ENCODE measurements at regions not wholly inside any gene's neighbourhood (a gene's known extent, or its start where the extent isn't known, plus 50 kb on each side); places are given as distances from the start of the nearest gene placed in this dataset.
"Not testable (repeated sequence)": the region's sequence is repeated elsewhere in the genome, so short reads cannot be mapped to it uniquely, and the experiment has no call there.

DNA sequence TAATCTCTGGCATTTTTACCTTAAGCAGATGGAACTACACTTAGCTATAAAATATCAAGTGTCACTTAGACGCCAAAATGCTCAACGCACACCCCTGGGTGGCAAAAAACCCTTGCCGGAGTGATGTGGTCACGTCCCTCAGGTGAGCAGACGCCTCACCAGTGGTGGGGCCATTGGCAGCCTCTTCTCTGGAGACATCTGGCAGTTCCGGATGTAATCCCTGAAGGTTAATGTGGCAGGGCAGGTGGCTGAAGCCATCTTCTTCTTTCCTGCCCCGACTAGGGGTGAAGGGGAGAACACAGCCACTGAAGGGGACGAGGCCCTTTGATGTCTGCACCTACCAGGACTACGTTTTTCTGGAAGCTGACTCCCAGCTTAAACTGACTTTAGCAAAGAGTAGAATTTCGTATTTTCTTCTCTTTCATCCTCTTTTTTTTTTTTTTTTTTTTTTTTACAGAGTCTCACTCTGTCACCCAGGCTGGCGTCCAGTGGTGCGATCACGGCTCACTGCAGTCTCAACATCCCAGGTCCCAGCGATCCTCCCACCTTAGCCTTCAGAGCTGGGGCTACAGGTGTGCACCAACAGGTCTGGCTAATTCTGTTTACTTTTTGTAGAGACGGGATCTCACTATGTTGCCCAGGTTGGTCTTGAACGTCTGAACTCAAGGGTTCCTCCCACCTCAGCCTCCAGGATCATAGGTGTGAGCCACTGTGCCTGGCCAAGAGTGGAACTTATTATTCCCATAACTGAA, 152.1 kb downstream of the TTLL2 start:
- Histone ChIP-seq H3K4me3 (ENCODE audit: low read length in 2 of 2) (no peak overlapping the region), H3K9ac (ENCODE audit: low read depth in 1 of 2, low read length in 2 of 2) (no peak overlapping the region)

DNA sequence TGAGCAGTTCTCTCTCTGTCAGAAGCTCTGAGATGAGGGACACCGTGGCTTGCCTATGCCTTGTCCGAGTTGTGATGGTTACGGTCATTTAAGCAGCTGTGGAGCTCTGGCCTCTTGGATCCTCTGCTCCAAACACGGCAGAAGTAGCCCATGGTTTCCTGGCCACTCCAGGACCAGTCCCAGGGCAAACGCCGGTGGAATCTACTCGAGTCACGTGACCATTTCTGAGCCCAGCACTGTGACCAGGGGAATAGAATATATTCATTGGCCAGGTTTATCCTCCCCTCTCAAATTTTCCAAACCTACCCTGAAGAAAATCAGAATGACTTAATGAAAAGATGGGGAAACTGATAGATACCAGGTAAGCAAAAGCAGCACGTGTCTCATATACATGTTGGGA, 152.8 kb downstream of the TTLL2 start:
- Histone ChIP-seq H3K9ac (ENCODE audit: low read depth in 1 of 2, low read length in 2 of 2) (no peak overlapping the region), H3K27me3 (ENCODE audit: control insufficient read depth in 2 of 2, insufficient read depth in 2 of 2, low read length in 2 of 2) (no peaks in the 10 kb centered on the region), H3K9me3 (ENCODE audit: control insufficient read depth in 2 of 2, low read length in 2 of 2) (no peaks in the 10 kb centered on the region), H3K27ac (ENCODE audit: low read depth in 2 of 2, low read length in 2 of 2) (no peak overlapping the region), H3K36me3 (ENCODE audit: control insufficient read depth in 2 of 2, insufficient read depth in 2 of 2, low read length in 2 of 2) (no peaks in the 10 kb centered on the region), H3K4me3 (ENCODE audit: low read length in 2 of 2) (no peak overlapping the region), H3K4me1 (ENCODE audit: control insufficient read depth in 2 of 2, insufficient read depth in 2 of 2, low read length in 2 of 2) (peaks cover 0 to 5% of the 10 kb centered on the region in 2 donors)

More for the DNA sequence above, 152.1 kb downstream of the TTLL2 start:
- H3K27ac ChIP-seq (ENCODE audit: low read depth in 2 of 2, low read length in 2 of 2), result no peak overlapping the region
- H3K4me1 ChIP-seq (ENCODE audit: control insufficient read depth in 2 of 2, insufficient read depth in 2 of 2, low read length in 2 of 2), result peaks cover 0 to 5% of the 10 kb centered on the region in 2 donors
- no peaks in the 10 kb centered on the region for H3K27me3 ChIP-seq (ENCODE audit: control insufficient read depth in 2 of 2, insufficient read depth in 2 of 2, low read length in 2 of 2)
- no peaks in the 10 kb centered on the region for H3K36me3 ChIP-seq (ENCODE audit: control insufficient read depth in 2 of 2, insufficient read depth in 2 of 2, low read length in 2 of 2)
- no peaks in the 10 kb centered on the region for H3K9me3 ChIP-seq (ENCODE audit: control insufficient read depth in 2 of 2, low read length in 2 of 2)

DNA sequence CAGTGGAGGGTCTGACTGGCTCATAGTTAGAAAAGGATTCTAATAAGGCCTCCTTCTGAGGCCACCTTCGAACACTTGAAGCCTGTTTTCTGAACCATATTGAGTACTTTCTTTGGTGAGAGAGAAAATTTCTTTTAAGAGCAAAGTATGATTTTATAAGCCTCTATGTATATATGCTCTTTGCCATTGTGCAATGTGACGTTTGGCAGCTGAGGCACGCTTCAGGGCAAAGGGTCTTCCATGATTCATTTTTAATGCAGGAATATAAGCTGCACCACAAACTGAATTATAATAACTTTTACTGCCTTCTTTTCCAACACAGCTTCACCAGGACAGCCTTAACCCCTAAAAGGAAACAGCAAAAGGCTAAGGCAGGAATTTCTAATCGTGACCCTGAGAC, 154.4 kb downstream of the TTLL2 start:
- Histone ChIP-seq H3K27me3 (ENCODE audit: control insufficient read depth in 2 of 2, insufficient read depth in 2 of 2, low read length in 2 of 2) (no peaks in the 10 kb centered on the region), H3K4me3 (ENCODE audit: low read length in 2 of 2) (no peak overlapping the region), H3K9ac (ENCODE audit: low read depth in 1 of 2, low read length in 2 of 2) (no peak overlapping the region), H3K36me3 (ENCODE audit: control insufficient read depth in 2 of 2, insufficient read depth in 2 of 2, low read length in 2 of 2) (no peaks in the 10 kb centered on the region), H3K27ac (ENCODE audit: low read depth in 2 of 2, low read length in 2 of 2) (no peak overlapping the region), H3K4me1 (ENCODE audit: control insufficient read depth in 2 of 2, insufficient read depth in 2 of 2, low read length in 2 of 2) (peaks cover 0 to 5% of the 10 kb centered on the region in 2 donors), H3K9me3 (ENCODE audit: control insufficient read depth in 2 of 2, low read length in 2 of 2) (no peaks in the 10 kb centered on the region)

DNA sequence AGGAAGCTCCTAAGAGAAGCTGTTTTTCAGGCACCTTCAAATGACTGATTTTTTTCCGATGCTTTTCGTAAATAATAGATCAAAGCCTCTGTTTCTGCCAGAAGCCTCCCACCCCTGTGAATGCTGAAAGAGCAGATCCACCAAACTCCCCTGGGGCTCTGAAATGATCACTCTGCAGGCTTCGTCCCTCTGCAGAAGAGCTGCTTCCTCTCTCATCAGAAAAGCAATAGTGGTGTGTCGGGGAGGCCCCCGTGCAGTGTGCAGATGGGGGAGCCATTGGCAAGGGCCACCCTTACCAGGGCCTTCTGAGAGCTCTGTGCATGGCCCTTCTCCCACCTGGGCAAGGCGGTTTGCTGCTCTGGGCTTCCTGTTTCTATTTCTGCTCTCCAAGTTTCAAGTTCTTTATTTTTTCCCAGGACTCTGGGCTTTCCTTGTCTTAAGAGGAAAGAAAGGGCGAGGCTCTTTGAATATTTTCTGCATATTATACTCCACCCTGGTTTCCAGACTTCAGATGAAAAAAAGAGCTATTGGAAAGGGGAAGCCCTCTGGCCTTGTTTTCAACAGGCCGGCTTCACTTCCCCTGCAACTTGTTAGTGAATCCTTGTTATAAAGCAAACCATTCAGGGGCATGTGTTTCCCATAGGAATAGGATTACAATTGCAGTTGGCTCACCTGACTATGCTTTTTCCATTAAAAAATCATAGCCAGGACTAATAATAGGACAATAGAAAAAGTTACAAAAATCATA, 155.2 kb downstream of the TTLL2 start:
- Histone ChIP-seq H3K9me3 (ENCODE audit: control insufficient read depth in 2 of 2, low read length in 2 of 2) (no peaks in the 10 kb centered on the region), H3K27ac (ENCODE audit: low read depth in 2 of 2, low read length in 2 of 2) (no peak overlapping the region), H3K4me3 (ENCODE audit: low read length in 2 of 2) (no peak overlapping the region), H3K27me3 (ENCODE audit: control insufficient read depth in 2 of 2, insufficient read depth in 2 of 2, low read length in 2 of 2) (no peaks in the 10 kb centered on the region), H3K4me1 (ENCODE audit: control insufficient read depth in 2 of 2, insufficient read depth in 2 of 2, low read length in 2 of 2) (peaks cover 0 to 5% of the 10 kb centered on the region in 2 donors), H3K9ac (ENCODE audit: low read depth in 1 of 2, low read length in 2 of 2) (no peak overlapping the region), H3K36me3 (ENCODE audit: control insufficient read depth in 2 of 2, insufficient read depth in 2 of 2, low read length in 2 of 2) (no peaks in the 10 kb centered on the region)

DNA sequence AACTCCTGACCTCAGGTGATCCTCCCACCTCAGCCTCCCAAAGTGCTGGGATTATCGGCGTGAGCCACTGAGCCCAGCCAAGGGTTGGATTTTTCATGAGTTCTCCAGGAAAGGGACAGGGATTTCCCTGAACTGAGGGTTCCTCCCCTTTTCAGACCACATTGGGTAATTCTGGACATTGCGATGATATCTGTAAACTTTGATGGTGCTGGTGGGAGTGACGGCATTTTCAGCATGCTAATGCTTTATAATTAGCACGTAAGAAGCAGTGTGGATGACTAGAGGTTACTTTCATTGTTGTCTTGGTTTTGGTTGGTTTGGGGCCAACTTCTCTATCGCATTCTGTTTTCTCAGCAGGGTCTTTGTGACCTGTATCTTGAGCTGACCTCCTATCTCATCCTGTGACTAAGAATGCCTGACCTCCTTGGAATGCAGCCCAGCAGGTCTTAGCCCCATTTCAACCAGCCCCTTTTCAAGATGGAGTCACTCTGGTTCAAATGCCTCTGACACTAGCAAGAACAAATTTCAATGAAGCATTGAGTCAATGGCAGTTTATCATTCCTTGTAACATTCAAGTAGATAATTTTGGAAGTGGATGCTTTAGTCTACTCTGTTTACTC, 156.5 kb downstream of the TTLL2 start:
- Histone ChIP-seq H3K27ac (ENCODE audit: low read depth in 2 of 2, low read length in 2 of 2) (no peak overlapping the region), H3K27me3 (ENCODE audit: control insufficient read depth in 2 of 2, insufficient read depth in 2 of 2, low read length in 2 of 2) (no peaks in the 10 kb centered on the region), H3K9me3 (ENCODE audit: control insufficient read depth in 2 of 2, low read length in 2 of 2) (no peaks in the 10 kb centered on the region)

DNA sequence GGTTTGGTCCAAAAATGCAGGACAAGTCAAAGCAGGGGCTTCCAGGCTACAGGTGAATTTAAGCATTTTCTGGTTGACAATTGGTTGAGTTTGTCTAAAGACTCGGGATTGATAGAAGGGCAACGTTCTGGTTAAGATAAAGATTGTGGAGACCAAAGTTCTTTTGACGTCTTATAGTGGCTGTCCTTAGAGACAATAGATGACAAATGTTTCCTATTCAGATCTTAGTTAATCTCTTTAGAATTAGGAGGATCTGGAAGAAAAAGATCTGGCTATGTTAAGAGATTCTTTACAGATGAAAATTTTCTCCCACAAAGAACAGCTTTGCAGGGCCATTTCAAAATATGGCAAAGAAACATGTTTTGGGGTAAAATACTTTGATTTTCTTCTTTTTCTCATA, 157.9 kb downstream of the TTLL2 start:
- H3K4me1 ChIP-seq (ENCODE audit: control insufficient read depth in 2 of 2, insufficient read depth in 2 of 2, low read length in 2 of 2); H3K27ac ChIP-seq (ENCODE audit: low read depth in 2 of 2, low read length in 2 of 2); H3K36me3 ChIP-seq (ENCODE audit: control insufficient read depth in 2 of 2, insufficient read depth in 2 of 2, low read length in 2 of 2); H3K9ac ChIP-seq (ENCODE audit: low read depth in 1 of 2, low read length in 2 of 2); H3K9me3 ChIP-seq (ENCODE audit: control insufficient read depth in 2 of 2, low read length in 2 of 2); H3K27me3 ChIP-seq (ENCODE audit: control insufficient read depth in 2 of 2, insufficient read depth in 2 of 2, low read length in 2 of 2); H3K4me3 ChIP-seq (ENCODE audit: low read length in 2 of 2): not testable (repeated sequence)

More for the DNA sequence above, 156.5 kb downstream of the TTLL2 start:
- Histone ChIP-seq H3K4me3 (ENCODE audit: low read length in 2 of 2) (no peak overlapping the region), H3K36me3 (ENCODE audit: control insufficient read depth in 2 of 2, insufficient read depth in 2 of 2, low read length in 2 of 2) (no peaks in the 10 kb centered on the region), H3K9ac (ENCODE audit: low read depth in 1 of 2, low read length in 2 of 2) (no peak overlapping the region), H3K4me1 (ENCODE audit: control insufficient read depth in 2 of 2, insufficient read depth in 2 of 2, low read length in 2 of 2) (peaks cover 0 to 5% of the 10 kb centered on the region in 2 donors)

DNA sequence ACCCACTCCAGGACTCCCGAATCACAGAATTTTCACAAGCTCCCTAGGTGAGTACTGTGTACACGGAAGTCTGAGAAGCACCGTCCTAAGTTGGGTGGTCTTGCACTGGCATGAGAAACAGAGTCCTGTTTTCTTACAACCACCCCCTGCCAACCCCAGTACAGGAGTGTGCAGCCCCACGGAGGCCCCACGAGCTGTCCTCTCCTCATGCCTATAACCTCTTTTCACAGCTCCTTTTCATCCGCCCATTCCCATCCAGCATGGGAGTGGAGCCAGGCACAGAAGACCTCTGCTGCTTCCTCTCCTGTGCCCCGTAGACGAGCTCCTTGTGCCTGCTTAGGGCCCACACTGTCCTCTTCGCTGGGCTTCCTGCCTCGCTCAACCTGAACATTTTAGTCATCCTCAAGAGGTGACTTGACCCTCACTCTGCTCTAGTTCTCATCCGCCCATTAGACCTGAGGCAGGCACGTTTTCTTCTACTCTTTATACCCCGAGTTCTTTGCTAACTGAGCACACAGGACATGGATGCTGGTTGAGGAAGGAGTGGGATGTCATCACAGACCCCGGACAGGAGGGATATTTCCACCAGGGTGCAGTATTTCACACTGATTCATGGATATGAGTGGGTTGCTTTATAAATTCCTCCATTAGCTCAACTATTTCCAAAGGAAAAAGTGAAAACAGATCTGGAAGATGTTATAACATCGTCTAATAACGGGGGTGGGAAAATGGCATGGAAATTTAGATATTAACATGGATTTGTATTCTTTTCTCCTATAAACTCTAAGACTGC, 160.5 kb downstream of the TTLL2 start:
- H3K9ac ChIP-seq (ENCODE audit: low read depth in 1 of 2, low read length in 2 of 2), result no peak overlapping the region
- H3K27ac ChIP-seq (ENCODE audit: low read depth in 2 of 2, low read length in 2 of 2), result no peak overlapping the region
- no peak overlapping the region for H3K4me3 ChIP-seq (ENCODE audit: low read length in 2 of 2)
- no peaks in the 10 kb centered on the region for H3K4me1 ChIP-seq (ENCODE audit: control insufficient read depth in 2 of 2, insufficient read depth in 2 of 2, low read length in 2 of 2)
- no peaks in the 10 kb centered on the region for H3K27me3 ChIP-seq (ENCODE audit: control insufficient read depth in 2 of 2, insufficient read depth in 2 of 2, low read length in 2 of 2)
- H3K9me3 ChIP-seq (ENCODE audit: control insufficient read depth in 2 of 2, low read length in 2 of 2), result no peaks in the 10 kb centered on the region
- no peaks in the 10 kb centered on the region for H3K36me3 ChIP-seq (ENCODE audit: control insufficient read depth in 2 of 2, insufficient read depth in 2 of 2, low read length in 2 of 2)

DNA sequence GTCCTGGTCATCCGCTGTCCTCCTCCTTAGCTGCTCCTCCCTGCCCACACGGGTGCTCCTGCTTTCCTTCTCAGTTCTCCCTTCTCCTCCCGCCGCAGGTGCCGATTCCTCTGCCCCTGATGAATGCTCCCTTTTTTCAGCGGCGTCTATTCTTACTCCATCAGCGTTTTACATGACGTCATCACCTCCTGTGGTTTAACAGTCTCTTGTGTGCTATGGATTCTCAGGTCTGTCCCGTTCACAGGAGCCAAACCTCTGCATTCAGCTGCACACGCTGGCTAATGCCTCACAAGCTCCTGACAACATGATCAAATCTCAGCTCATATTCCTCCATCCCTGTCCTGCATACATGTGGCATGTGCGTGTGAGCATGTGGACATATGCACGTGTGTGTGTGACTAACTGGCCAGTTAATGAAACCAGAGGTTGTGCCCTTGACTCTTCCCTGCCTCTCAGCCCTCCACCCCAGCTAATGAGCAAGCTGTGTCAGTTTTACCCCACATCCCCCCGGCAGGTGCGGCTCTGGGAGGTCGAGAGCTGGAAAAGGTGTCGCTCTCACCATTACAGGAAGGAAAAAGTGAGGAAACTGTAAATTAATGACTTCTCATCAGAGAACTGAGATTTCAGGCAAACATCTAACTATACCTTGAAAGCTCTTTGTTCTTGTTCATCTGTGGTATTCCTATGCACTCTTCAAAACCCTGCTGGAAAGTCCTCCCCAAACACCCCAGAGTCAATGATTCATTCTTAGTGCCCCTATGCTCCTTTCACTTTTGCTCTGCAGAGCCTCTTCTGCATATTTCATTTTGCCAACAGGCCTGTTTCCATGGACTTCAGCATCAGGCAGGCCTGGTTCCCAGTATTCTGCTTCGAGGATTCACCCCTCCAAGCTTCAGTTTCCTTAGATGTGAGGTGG, 163.1 kb downstream of the TTLL2 start:
- Histone ChIP-seq H3K4me1 (ENCODE audit: control insufficient read depth in 2 of 2, insufficient read depth in 2 of 2, low read length in 2 of 2) (no peaks in the 10 kb centered on the region), H3K27me3 (ENCODE audit: control insufficient read depth in 2 of 2, insufficient read depth in 2 of 2, low read length in 2 of 2) (no peaks in the 10 kb centered on the region), H3K9me3 (ENCODE audit: control insufficient read depth in 2 of 2, low read length in 2 of 2) (no peaks in the 10 kb centered on the region), H3K4me3 (ENCODE audit: low read length in 2 of 2) (no peak overlapping the region), H3K36me3 (ENCODE audit: control insufficient read depth in 2 of 2, insufficient read depth in 2 of 2, low read length in 2 of 2) (no peaks in the 10 kb centered on the region), H3K27ac (ENCODE audit: low read depth in 2 of 2, low read length in 2 of 2) (no peak overlapping the region), H3K9ac (ENCODE audit: low read depth in 1 of 2, low read length in 2 of 2) (no peak overlapping the region)

DNA sequence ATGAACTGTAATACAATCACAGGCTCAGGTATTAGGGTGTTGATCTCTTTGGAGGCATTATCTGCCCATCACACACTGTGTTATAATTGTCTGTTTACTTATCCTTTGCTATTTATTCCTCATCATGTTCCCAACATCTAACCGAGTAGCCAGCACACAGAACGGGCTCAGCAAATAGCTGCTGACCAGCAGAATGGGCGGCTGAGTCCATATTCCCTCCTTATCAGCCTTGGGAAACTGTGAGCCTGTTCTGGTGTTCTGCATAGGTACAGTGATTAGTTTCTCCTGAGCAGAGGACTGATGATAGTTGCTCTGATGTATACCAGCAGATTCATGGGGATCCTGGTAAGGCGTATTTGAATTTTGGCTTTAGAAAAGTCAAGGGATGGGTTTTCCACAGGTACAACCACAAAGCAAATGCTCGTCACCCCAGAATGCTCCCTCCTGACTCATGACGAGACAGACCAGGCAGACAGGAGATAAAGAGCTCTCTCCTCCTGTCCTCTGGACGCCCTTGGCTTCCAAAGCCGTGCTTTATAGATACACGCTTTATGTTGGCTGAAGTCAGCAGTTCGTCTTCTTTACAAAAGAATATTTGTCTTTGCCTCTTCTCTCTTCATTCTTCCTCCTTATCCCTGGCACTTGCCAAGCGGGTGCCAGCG, 166.7 kb downstream of the TTLL2 start:
- H3K27ac ChIP-seq (ENCODE audit: low read depth in 2 of 2, low read length in 2 of 2), result no peak overlapping the region
- no peaks in the 10 kb centered on the region for H3K9me3 ChIP-seq (ENCODE audit: control insufficient read depth in 2 of 2, low read length in 2 of 2)
- no peak overlapping the region for H3K9ac ChIP-seq (ENCODE audit: low read depth in 1 of 2, low read length in 2 of 2)
- H3K4me1 ChIP-seq (ENCODE audit: control insufficient read depth in 2 of 2, insufficient read depth in 2 of 2, low read length in 2 of 2), result peaks cover 2 to 11% of the 10 kb centered on the region in 2 donors
- no peaks in the 10 kb centered on the region for H3K36me3 ChIP-seq (ENCODE audit: control insufficient read depth in 2 of 2, insufficient read depth in 2 of 2, low read length in 2 of 2)
- H3K27me3 ChIP-seq (ENCODE audit: control insufficient read depth in 2 of 2, insufficient read depth in 2 of 2, low read length in 2 of 2), result no peaks in the 10 kb centered on the region
- no peak overlapping the region for H3K4me3 ChIP-seq (ENCODE audit: low read length in 2 of 2)
